Left renal pelvis (tissue), 4 donors: ENCODE measurements at regions not wholly inside any gene's neighbourhood (a gene's known extent, or its start where the extent isn't known, plus 50 kb on each side); places are given as distances from the start of the nearest gene placed in this dataset.
"Not testable (repeated sequence)": the region's sequence is repeated elsewhere in the genome, so short reads cannot be mapped to it uniquely, and the experiment has no call there.

ENCODE experiments used
- DNase-seq, 4 donors: peaks; one replicate each; pipeline ENCODE4 v3.0.0-alpha.2; 2013; ENCODE audit warnings: low read depth in 4 of 4, low spot score in 3 of 4

DNA sequence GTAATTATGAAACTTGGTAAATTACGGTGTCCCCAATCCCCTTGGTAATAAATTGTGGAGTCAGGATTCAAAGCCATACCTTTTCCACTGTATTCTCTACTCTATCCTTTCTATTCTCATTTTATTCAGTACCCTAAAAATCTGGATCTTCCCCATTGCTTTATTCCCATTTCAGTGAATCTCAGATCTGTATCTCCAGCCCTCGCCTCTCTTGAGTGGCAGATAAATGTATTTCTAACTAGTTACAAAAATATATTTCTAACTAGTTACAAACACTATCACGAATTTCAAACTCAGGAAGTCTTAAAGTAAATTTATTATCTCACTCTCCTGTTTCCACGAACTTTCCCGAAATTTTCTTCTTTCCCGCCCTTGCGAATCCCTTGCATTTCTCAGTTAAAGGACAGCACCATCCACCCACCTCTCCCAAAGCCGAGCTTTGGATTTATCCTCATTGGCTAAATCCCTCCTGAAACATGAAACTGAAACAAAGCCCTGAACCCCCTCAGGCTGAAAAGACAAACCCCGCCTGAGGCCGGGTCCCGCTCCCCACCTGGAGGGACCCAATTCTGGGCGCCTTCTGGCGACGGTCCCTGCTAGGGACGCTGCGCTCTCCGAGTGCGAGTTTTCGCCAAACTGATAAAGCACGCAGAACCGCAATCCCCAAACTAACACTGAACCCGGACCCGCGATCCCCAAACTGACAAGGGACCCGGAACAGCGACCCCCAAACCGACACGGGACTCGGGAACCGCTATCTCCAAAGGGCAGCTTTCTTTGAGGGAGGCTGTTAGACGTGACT is 164.3 kb upstream of the PABPC3 start:
- no peak for DNase-seq

DNA sequence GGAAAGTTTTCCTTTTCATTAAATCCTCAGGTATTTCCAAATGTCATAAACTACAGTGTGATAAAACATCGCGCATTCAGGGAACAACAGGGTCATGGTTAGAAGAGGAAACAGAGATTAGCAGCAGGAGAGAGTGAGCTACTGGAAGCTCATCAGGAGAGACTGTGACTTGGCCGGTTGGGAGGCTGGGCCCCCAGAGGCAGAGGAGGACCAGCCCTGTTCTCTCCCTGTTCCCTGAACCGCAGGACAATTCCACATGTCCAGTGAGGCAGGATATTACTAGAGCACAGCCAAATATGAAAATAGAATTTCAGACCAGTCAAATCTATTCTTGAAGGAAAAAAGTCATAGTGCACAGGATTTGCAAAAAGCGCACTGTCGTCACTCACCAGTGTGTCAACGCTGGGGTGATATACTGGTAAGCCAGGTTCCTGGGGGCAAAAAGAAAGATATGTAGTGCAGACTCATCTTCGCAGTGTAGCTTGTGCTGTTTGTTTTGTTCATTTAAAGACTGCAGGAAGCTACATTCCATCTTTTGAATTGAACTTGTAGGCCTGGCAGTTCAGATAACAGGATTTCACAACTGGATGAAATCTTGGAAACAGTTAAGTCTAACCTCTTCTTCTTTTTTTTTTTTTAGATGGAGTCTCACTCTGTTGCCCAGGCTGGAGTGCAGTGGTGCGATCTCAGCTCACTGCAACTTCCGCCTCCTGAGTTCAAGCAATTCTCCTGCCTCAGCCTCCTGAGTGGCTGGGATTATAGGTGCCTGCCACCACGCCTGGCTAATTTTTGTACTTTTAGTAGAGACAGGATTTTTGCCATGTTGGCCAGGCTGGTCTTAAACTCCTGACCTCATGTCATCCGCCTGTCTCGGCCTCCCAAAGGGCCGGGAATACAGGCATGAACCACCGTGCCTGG is 162.6 kb upstream of the PABPC3 start:
- not testable (repeated sequence) for DNase-seq

DNA sequence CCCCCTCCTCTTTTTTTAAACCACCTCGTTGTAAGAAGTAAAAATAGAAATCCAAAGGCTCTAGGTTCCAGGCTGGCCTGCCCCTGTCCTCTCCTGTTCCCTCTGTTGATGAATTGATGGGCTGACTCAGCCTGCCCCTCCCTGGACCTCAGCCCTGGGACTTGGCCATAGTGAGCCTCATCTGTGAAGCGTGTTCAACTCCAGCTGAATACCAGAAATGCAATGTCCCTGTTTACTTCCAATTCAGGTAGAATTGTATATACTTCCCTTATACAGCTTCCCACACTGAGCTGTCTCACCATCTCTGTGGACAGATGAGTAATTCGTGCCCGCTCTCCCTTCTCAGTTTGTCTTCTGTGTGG is 161.9 kb upstream of the PABPC3 start:
- not testable (repeated sequence) for DNase-seq

DNA sequence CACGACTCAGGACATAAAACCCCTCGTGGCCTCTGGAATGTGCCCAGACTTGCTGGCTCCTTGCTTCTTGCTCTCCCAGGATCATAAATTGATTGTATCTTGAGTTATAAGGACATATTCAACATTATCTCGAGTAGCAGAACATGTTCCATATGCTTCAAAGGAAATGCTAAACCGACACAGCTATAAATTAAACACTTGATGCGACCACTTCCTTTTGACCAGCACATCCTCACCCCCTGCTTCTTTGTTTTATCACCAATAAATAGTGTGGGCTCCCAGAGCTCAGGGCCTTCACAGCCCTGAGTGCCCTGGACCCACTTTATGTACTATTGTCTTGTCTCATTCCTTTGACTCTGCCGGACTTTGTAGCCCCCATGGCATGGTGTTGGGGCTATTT is 157.0 kb upstream of the PABPC3 start:
- no peak for DNase-seq

DNA sequence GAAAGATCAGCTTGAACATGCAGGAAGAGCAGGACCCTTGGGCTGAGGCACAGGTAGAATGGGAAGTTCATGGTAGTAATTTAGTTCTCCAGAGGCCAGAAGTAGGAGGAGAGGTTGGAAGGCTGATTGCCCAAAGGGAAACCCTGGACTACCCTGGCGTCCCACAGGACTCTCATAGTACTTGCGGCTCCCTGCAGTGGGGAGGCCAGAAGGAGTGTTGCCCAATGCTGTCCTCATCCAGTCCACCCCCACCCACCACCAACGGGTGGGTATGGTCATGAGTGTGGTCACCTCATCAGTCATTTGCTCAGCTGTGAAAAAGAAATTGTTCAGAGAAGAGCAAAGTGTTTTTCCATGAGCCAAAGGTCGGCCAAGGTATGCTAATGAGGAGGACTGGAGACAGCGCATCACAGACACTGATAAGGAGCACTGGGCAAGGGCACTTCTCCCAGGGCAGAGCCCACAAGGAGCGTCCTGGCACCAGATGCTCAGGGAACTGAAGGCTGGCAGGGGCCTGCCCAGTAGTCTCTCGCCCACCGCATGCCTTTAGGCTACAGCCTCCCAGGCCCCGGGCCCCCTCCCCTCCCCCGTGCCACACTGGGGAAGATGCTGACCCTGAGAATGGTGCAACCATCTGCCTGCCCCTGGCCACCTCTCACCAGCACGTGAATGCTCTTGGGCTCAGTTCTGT is 154.8 kb upstream of the PABPC3 start:
- not testable (repeated sequence) for DNase-seq

DNA sequence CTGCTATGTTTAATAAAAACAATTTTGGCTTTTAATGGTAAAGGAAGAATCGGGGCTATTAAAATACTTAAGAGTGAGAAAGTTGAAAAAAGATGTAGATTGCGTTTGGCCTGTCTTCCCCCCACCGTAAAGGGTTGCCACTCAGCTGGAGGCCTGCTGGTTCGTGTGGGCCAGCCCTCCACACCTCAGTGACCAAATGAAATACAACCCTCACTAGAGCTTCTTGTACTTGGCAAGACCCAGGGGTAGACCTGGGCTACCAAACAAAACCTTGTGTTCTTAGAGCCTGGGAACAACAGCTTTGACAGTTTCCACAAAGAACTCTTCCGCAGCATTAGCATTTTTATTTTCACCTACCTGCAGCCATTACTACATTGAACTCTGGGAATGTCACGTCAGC is 152.8 kb upstream of the PABPC3 start:
- DNase-seq: no peak

DNA sequence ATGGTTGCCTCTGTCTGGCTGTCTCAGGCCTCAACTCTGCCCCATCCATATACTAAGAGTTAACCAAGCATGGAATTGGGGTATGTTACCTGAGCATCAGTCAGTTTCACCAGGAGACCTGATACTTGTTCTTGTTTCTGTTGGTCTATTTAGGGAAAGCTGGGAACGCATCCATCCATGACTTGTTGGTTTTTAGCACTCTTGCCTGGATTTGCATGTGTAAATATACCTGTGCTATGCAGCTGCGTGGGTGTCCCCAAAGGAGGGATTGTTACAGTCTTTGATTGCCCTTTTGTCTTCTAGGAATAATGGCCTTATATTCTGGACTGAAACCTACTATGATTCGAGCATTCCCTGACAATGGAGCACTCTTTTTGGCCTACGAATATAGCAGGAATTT is 151.9 kb upstream of the PABPC3 start:
- DNase-seq: not testable (repeated sequence)

DNA sequence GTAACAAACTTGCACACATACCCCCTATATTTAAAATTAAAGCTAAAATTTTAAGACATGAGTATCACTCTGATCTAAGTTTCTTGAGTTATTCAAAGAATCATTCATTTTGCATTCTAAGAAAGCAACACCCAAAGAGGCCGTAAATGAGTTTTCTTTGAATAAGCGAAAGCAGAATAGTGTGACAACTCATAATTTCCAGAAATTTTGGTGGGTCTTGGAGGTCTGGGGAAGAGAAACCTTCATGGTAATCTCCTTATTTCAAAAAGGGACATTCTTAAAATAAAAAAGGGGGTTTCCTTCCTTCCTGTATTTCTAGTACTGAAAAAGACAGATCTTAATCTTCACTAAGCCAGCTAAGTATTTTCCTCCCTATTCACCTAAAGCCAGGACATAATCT is 147.0 kb upstream of the PABPC3 start:
- not testable (repeated sequence) for DNase-seq

DNA sequence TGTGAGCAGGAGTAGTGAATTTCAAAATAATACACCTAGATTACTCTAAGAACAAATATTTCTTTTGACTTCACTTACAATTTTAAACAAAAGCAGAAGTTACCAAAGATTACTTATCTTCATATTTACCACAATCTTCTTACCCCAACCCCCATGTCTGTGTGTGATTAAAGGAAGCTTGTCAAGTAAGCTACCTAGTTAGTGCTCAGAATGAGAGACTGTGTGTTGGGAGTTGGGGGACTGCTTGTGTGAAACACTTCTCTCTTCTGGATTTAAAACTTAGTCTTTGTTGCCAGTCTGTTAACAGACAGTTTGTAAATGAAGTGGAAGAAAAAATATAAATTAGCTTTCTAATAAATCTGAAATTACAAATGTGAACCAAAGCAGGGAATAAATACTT is 145.3 kb upstream of the PABPC3 start:
- not testable (repeated sequence) for DNase-seq

DNA sequence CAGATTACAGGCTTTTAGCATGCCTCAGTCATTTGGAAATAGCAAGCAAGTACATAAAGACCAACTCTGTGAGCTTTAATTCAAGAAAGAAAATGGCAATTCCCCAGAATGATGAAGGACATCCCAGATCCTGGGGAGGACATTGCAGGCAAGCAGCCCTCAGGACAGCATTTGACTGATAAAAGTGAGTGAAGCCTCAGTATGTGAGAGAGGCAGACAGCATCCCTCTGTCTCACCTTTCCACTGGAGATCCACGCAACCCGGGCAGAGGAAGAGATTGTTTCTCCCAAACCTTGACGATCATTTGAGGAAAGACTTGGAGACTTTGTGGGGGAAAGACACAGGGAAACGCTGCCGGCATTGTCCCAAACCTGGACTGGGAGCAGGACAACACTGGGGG is 128.0 kb upstream of the PABPC3 start:
- not testable (repeated sequence) for DNase-seq

DNA sequence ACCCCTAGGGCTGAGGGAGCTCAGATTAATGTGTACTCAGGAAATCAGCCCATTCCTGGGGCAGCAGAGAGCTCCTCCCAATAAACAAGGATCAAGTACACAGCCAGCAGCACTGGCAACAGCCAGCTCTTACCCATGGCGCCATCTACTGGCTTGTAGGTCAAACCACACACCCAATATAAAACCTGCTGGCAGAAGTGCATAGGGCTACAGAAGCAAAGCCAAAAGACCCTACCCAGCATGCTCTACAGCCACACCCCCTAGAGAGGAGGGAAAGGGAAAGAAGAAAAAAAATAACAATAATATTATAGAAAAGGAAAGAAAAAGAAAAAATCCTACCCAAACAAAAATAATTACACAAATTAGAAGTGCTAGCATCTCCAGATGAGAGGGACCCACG is 127.5 kb upstream of the PABPC3 start:
- DNase-seq: not testable (repeated sequence)

DNA sequence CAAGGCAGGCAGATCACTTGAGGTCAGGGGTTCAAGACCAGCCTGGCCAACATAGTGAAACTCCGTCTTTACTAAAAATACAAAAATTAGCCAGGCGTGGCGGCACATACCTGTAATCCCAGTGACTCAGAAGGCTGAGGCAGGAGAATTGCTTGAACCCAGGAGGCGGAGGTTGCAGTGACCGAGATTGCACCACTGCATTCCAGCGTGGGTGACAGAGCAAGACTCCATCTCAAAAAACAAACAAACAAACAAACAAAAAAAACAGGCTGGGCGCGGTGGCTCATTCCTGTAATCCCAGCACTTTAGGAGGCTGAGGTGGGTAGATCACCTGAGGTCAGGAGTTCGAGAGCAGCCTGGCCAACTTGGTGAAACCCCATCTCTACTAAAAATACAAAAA is 122.8 kb upstream of the PABPC3 start:
- not testable (repeated sequence) for DNase-seq

DNA sequence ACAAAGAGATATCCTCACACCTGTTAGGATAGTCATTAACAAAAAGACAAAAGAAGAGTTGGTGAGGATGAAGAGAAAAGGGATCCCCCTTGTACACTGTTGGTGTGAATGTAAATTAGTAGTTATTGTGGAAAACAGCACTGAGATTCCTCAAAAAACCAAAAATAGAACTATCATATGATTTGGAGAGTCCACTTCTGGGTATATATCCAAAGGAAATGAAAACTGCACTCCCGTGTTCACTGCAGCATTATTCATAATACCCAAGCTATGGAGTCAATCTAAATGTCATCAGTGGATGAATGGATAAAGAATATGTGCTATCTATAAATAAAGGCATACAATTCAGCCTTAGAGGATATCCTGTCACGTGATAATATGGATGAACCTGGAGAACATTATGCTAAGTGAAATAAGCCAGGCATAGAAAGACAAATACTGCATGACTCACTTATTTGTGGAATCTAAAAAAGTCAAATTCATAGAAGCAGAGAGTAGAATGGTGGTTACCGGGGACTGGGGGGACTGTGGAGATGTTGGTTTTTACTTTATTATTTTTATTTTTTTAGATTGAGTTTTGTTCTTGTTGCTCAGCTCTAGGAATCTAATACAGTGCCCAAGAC is 114.6 kb upstream of the PABPC3 start:
- not testable (repeated sequence) for DNase-seq

DNA sequence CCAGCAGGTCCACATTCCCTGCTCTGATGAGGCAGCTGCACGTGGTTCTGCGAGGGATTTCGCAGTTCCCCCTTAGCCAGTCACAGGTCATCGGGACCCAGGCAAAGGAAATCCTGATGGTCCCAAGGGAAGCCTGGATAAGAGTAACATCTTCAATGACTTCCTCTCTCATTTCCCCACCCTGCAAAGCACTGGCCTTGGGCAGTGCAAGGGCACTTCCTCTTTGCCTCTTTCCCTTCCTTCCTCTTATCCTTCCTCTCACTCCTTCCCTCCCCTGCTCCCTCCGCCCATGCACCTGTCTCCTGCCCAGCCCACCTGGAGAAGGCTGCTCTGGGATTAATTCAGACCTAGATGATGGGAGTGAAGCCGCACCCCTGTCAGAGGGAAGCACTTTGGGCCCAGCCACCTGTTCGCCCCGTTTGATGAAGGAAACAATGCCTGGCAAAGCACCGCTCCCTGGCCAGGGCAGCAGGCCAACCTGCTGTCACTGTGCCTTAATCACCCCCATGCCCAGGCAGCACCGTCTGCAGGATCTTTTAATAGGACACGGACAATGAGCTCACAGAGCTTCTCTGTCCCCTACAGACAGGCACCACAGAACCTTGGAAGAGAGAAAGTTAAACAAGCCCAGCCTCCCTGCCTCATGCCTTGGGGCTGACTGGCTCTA is 113.5 kb upstream of the PABPC3 start:
- DNase-seq: no peak

DNA sequence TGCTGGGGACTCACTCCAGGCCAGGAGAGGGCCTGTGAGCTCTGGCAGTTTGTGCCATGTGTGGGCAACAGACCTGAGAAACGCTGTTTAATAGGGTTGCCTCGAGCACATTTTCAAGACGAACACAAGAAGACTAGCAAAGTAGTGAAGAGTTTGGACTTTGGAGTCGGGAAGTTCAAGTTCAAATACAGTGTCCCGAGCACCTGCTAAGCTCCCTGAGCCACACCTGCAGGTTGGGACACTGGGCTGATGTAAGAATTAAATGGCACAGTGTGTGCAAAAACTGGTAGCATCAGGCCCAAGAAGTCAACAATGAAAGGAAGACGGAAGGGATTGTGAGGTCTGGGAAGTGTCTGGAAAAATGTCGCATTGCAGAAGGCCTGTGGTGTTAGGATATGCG is 112.8 kb upstream of the PABPC3 start:
- no peak for DNase-seq

DNA sequence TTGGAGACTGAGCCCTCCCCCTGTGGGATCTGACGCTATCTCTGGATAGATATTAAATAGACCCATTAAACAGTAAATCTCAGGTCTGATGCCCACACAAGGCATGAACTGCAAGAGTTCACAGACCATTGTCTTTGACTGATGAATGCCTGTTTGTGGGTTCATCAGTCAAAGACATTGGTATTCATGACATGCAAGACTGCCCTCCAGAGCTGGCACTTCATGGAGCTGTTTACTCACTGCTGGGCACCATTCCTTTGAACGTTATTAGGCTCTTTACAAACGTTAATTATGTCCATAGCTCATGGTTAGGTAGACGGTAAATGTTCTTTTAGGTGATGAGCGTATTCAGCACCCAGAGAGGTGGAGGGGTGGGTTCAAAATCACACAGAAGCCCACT is 111.8 kb upstream of the PABPC3 start:
- DNase-seq: no peak

DNA sequence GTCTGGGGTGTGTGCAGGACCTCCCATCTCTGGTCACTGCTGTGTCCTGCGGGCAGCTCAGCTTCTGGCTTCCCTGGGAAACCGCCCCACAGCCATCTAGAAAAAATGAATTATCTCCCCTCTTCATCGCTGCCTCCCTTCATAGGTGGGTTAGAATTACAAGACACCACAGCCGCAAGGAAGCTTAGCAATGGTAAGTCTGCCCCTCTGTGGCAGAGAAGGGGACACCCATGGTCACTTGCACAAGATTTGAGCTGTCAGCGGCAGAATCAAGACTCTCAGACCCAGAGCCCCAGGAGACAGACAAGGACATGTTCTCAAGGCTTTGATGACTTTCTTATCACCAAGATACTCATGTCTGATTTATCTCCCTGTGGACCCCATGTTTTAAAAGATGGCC is 110.8 kb upstream of the PABPC3 start:
- no peak for DNase-seq

DNA sequence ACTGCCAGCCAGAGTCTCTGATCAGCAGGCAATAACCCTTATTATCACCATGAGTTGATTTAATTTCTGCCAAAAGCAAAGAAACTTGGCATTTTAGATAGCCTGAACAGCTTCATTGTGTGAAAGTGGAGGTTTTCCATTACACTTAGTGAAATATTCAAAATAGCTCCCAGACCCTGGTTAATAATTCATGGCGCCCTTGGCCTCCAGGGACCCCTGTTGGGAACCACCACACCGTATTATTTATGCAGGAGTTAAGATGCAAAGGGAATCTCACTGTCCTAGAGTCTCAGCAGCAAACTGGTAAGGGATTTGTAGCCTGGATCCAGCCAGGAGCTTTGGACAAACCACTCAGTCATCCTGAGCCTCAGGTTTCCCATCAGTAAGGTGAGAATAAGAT is 110.0 kb upstream of the PABPC3 start:
- DNase-seq: no peak

DNA sequence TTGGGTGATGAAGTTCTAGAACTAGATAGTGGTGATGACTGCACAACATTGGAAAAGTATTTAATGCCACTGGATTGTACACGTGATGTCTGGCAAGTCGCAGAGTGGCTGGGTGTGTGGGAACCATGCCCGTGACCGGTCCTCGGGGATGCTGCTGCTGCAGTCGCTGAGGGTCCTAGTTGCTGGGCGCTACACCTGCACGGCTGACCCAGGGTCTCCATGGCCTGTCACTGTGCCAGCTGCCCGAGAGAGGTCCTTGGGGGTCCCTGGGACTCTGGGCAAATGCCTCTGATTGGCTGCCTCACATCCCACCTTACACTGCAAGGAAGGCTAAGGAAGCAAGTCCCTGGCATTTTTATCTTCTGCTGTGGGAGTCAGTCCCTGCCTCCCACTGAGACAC is 109.1 kb upstream of the PABPC3 start:
- DNase-seq: no peak

DNA sequence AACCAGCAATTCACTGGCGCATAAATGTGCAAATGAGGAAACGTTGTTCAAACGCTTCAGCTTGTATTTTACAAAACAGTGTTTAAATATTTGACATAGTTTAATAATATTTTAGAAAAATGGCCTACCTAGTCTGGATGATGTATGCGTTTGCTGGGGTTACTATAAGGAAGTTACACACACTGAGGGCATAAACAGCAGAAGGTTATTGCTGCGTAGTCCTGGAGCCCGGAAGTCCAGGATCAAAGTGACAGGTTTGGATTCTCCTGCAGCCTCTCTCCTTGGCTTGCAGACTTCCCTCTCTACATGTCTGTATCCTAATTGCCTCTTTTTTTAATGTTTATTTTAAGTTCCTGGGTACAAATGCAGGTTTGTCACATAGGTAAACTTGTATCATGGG is 106.0 kb upstream of the PABPC3 start:
- DNase-seq: not testable (repeated sequence)
